ENCODE measurements at regions not wholly inside any gene's neighbourhood (a gene's known extent, or its start where the extent isn't known, plus 50 kb on each side); places are given as distances from the start of the nearest gene placed in this dataset.

- TF ChIP-seq NFYB (CRISPR knock-in tag; conservative IDR thresholded peaks at IDR 0.05; ENCODE audit: low read depth) = no peak
- TF ChIP-seq GABPB1 (CRISPR knock-in tag; IDR thresholded peaks at IDR 0.05) = no peak
- TF ChIP-seq ZBTB43 (CRISPR knock-in tag; IDR thresholded peaks at IDR 0.05) = no peak
- TF ChIP-seq MXD4 (CRISPR knock-in tag; IDR thresholded peaks at IDR 0.05; ENCODE audit: borderline replicate concordance) = no peak
- no peak for TF ChIP-seq ETV6 (CRISPR knock-in tag; IDR thresholded peaks at IDR 0.05)
- no peak for TF ChIP-seq ATF6 (CRISPR knock-in tag; IDR thresholded peaks at IDR 0.05)
- no peak for TF ChIP-seq USF2 (CRISPR knock-in tag; IDR thresholded peaks at IDR 0.05)
- TF ChIP-seq CREB1 (CRISPR knock-in tag; IDR thresholded peaks at IDR 0.05) = no peak
- TF ChIP-seq KAT7 (CRISPR knock-in tag; IDR thresholded peaks at IDR 0.05; ENCODE audit: borderline replicate concordance) = no peak
Observed at GRCh38 chr4:127124919-127125318, 507.8 kb upstream of the INTU start.
